ENCODE measurements at regions not wholly inside any gene's neighbourhood (a gene's known extent, or its start where the extent isn't known, plus 50 kb on each side); places are given as distances from the start of the nearest gene placed in this dataset.
A peak's percentile ranks its signal among the peaks of the same experiment; 100 is the strongest.

- ChIA-PET CTCF (ENCODE audit: low intra/inter-chr PET ratio) (no interaction called here), POLR2A (interaction anchor here (0.6 kb wide), 1 partner anchor 193 kb away, joined by 3 read pairs; no protein-coding TSS in a partner anchor)
- no peaks in the 10 kb centered on the region for H3K36me3 ChIP-seq (ENCODE audit: control insufficient read depth, insufficient read depth, low read length)
- H3K27me3 ChIP-seq (ENCODE audit: control insufficient read depth in 2 of 2, insufficient read depth in 2 of 2, low read length in 2 of 2) = peaks cover 4 to 12% of the 10 kb centered on the region in 2 experiments; a peak in 4 of 5 replicates
- no peak overlapping the region for H3K9ac ChIP-seq (ENCODE audit: insufficient read depth in 1 of 2, low read depth in 2 of 2, low read length in 2 of 2)
- H3K9me3 ChIP-seq (replicated peaks; ENCODE audit: control insufficient read depth, insufficient read depth, low read depth, low read length) = no peaks in the 10 kb centered on the region
- H3K27ac ChIP-seq (ENCODE audit: extremely low read depth, low read depth, low read length) = no peak overlapping the region
- DNase-seq (ENCODE audit: extremely low read depth in 1 of 4, low spot score in 3 of 4) (no peak), ATAC-seq (no peak), FAIRE-seq (no peak)
- H3K4me1 ChIP-seq (replicated peaks in 1 of 2; ENCODE audit: control insufficient read depth in 2 of 2, insufficient read depth in 2 of 2, low read length in 2 of 2) = no peaks in the 10 kb centered on the region
- no peaks in the 10 kb centered on the region for H3K79me2 ChIP-seq (ENCODE audit: control insufficient read depth, insufficient read depth, low read length)
- WGBS (ENCODE audit: insufficient coverage, low coverage, missing lambda C conversion rate) = 0% methylated on average over 4 of the region's 4 CpGs
- in situ Hi-C loops (cut with MboI) (no loop called here), intact Hi-C loops (cut with micrococcal nuclease) (no loop called here)
- no peaks in the 10 kb centered on the region for H4K20me1 ChIP-seq (replicated peaks; ENCODE audit: control insufficient read depth, insufficient read depth, low read length)
- no TSS peak for BruUV-seq (replicated peaks)
- no peak overlapping the region for H2AFZ ChIP-seq (ENCODE audit: low read depth, low read length)
- H3K9me1 ChIP-seq (ENCODE audit: control insufficient read depth, insufficient read depth, low read length) = no peaks in the 10 kb centered on the region
- no peak overlapping the region for H3K4me3 ChIP-seq
- TF ChIP-seq EP400 (IDR thresholded peaks at IDR 0.05) (no peak), POLR2A (conservative IDR thresholded peaks at IDR 0.05) (no peak)
- H3K4me2 ChIP-seq (ENCODE audit: insufficient read depth, low read length) = no peak overlapping the region
Observed at GRCh38 chr5:68994645-68995044, 99.2 kb upstream of the SLC30A5 start.

- ChIA-PET CTCF (ENCODE audit: low intra/inter-chr PET ratio) (no interaction called here), POLR2A (interaction anchor here (0.6 kb wide), 1 partner anchor 391 kb away, joined by 3 read pairs; no protein-coding TSS in a partner anchor)
- H3K4me1 ChIP-seq (replicated peaks in 1 of 2; ENCODE audit: control insufficient read depth in 2 of 2, insufficient read depth in 2 of 2, low read length in 2 of 2) = no peaks in the 10 kb centered on the region
- H3K79me2 ChIP-seq (ENCODE audit: control insufficient read depth, insufficient read depth, low read length) = no peaks in the 10 kb centered on the region
- H3K27ac ChIP-seq (ENCODE audit: extremely low read depth, low read depth, low read length) = no peak overlapping the region
- FAIRE-seq (no peak), DNase-seq (ENCODE audit: extremely low read depth in 1 of 4, low spot score in 3 of 4) (no peak), ATAC-seq (no peak)
- H3K36me3 ChIP-seq (ENCODE audit: control insufficient read depth, insufficient read depth, low read length) = no peaks in the 10 kb centered on the region
- TF ChIP-seq TFE3 (CRISPR knock-in tag; IDR thresholded peaks at IDR 0.05) (no peak), GABPA (tag; conservative IDR thresholded peaks at IDR 0.05; ENCODE audit: low read depth) (0 out of 2 replicates have a peak, but pooled peaks have one; percentile 12)
- 1% methylated on average over 11 of the region's 11 CpGs for WGBS (ENCODE audit: insufficient coverage, low coverage, missing lambda C conversion rate)
- H2AFZ ChIP-seq (ENCODE audit: low read depth, low read length) = no peak overlapping the region
- no peaks in the 10 kb centered on the region for H4K20me1 ChIP-seq (replicated peaks; ENCODE audit: control insufficient read depth, insufficient read depth, low read length)
- H3K4me2 ChIP-seq (ENCODE audit: insufficient read depth, low read length) = no peak overlapping the region
- H3K9me3 ChIP-seq (replicated peaks; ENCODE audit: control insufficient read depth, insufficient read depth, low read depth, low read length) = no peaks in the 10 kb centered on the region
- H3K9me1 ChIP-seq (ENCODE audit: control insufficient read depth, insufficient read depth, low read length) = no peaks in the 10 kb centered on the region
- H3K4me3 ChIP-seq = no peak overlapping the region
- no peak overlapping the region for H3K9ac ChIP-seq (ENCODE audit: insufficient read depth in 1 of 2, low read depth in 2 of 2, low read length in 2 of 2)
- H3K27me3 ChIP-seq (ENCODE audit: control insufficient read depth in 2 of 2, insufficient read depth in 2 of 2, low read length in 2 of 2) = peaks cover 4 to 12% of the 10 kb centered on the region in 2 experiments; a peak in 4 of 5 replicates
- BruUV-seq (replicated peaks) = no TSS peak
- in situ Hi-C loops (cut with MboI) (no loop called here), intact Hi-C loops (cut with micrococcal nuclease) (no loop called here)
Observed at GRCh38 chr5:68995845-68996545, 97.8 kb upstream of the SLC30A5 start.

Data from K562 (cell line).